GM12878 (cell line): ENCODE measurements at regions not wholly inside any gene's neighbourhood (a gene's known extent, or its start where the extent isn't known, plus 50 kb on each side); places are given as distances from the start of the nearest gene placed in this dataset.

ENCODE experiments used
- ATAC-seq: fragments of 200-7000 bp; cut with Tn5 transposase; 3 replicates; pipeline ENCODE4 v1.9.1; 2020; ENCODE audit warnings: mild to moderate bottlenecking, moderate library complexity
- BruUV-seq: library from RNA; stranded (reverse); fragments of 400-500 nt; replicated peaks from 2 replicates; lab custom pipeline; 2021; lab: Mats Ljungman, UMichigan
- CTCF ChIA-PET: fragments of 300-600 bp; sonication (Branson Sonifier 250); formaldehyde crosslinking; extraction: SDS; loops from one replicate; lab custom pipeline; 2021; ENCODE audit warnings: inconsistent platforms; lab: Yijun Ruan, JAX
- POLR2A ChIA-PET: fragments of 350-600 bp; formaldehyde crosslinking; extraction: SDS; loops from one replicate; lab custom pipeline; 2021; ENCODE audit warnings: inconsistent platforms; lab: Charles Lee
- RAD21 ChIA-PET: fragments of 300-600 bp; sonication (Branson Sonifier 250); formaldehyde crosslinking; loops from one replicate; lab custom pipeline; 2023; ENCODE audit warnings: antibody characterized with exemption; ENCODE audit not compliant: unreplicated experiment; lab: Charles Lee
- SMC1A ChIA-PET: fragments of 300-600 bp; sonication (Branson Sonifier 250); formaldehyde crosslinking; loops from one replicate; lab custom pipeline; 2023; ENCODE audit not compliant: unreplicated experiment, uncharacterized antibody; lab: Charles Lee
- DNase-seq: peaks from one replicate; pipeline ENCODE4 v3.0.0-alpha.2; 2011; ENCODE audit warnings: low read depth, low spot score
- FAIRE-seq: peaks from 3 replicates; lab custom pipeline; 2011; peaks lifted over from hg19 to GRCh38; lab: Jason Lieb, UNC
- H2AFZ ChIP-seq: 2 replicates; pipeline ENCODE4 v1.6.0; 2011; ENCODE audit warnings: low read depth, low read length, control low read depth; ENCODE audit not compliant: control insufficient read depth
- H3K27ac ChIP-seq: 2 replicates; pipeline ENCODE4 v1.5.1; 2011; ENCODE audit warnings: control low read depth; ENCODE audit not compliant: control insufficient read depth, insufficient read depth
- H3K27me3 ChIP-seq, 2 experiments: replicated peaks in 1 of 2; 2 replicates each; pipeline versions ENCODE4 v1.6.0 to v1.6.1; 2011; ENCODE audit warnings: low read length in 1 of 2; ENCODE audit not compliant: control insufficient read depth in 2 of 2, insufficient read depth in 2 of 2
- H3K36me3 ChIP-seq, 2 experiments: 2 replicates each; pipeline ENCODE4 v1.5.1; 2011; ENCODE audit warnings: low read length in 1 of 2; ENCODE audit not compliant: control insufficient read depth in 2 of 2, insufficient read depth in 2 of 2
- H3K4me1 ChIP-seq: 2 replicates; pipeline ENCODE4 v1.6.1; 2011; ENCODE audit warnings: mild to moderate bottlenecking, low read length, moderate library complexity, mixed read lengths; ENCODE audit not compliant: control insufficient read depth, insufficient read depth
- H3K4me2 ChIP-seq: 2 replicates; pipeline ENCODE4 v1.6.0; 2011; ENCODE audit warnings: control low read depth; ENCODE audit not compliant: control insufficient read depth, insufficient read depth
- H3K4me3 ChIP-seq: fragments of 200-600 bp; sonication (generic); 2 replicates; pipeline ENCODE4 v1.5.1; 2016
- H3K79me2 ChIP-seq: 2 replicates; pipeline ENCODE4 v1.6.0; 2011; ENCODE audit warnings: low read length; ENCODE audit not compliant: control insufficient read depth, insufficient read depth
- H3K9ac ChIP-seq: 2 replicates; pipeline ENCODE4 v1.8.0; 2011; ENCODE audit warnings: low read length, control low read depth, mixed read lengths; ENCODE audit not compliant: control insufficient read depth, insufficient read depth
- H3K9me3 ChIP-seq: replicated peaks from 3 replicates; pipeline ENCODE4 v1.5.1; 2011; ENCODE audit warnings: mild to moderate bottlenecking, low read length; ENCODE audit not compliant: control insufficient read depth, insufficient read depth
- H4K20me1 ChIP-seq: 2 replicates; pipeline ENCODE4 v1.6.0; 2011; ENCODE audit not compliant: control insufficient read depth, insufficient read depth
- ATF7 ChIP-seq: fragments of 450-650 bp; IDR thresholded peaks from 2 replicates; pipeline ENCODE4 v1.6.1; 2016; ENCODE audit warnings: low read depth, mild to moderate bottlenecking
- BACH1 ChIP-seq: fragments of 450-650 bp; IDR thresholded peaks from 2 replicates; pipeline ENCODE4 v1.6.1; 2017; ENCODE audit warnings: mild to moderate bottlenecking, borderline replicate concordance
- BCL11A ChIP-seq: IDR thresholded peaks from 2 replicates; pipeline ENCODE4 v1.6.1; 2011; ENCODE audit warnings: low read depth, low read length
- CREB1 ChIP-seq: IDR thresholded peaks from 2 replicates; pipeline ENCODE4 v1.6.1; 2012; ENCODE audit warnings: low read depth, mild to moderate bottlenecking, inconsistent platforms
- HDAC2 ChIP-seq: fragments of 200-600 bp; sonication (generic); IDR thresholded peaks from 2 replicates; pipeline ENCODE4 v1.6.1; 2017
- MEF2A ChIP-seq: IDR thresholded peaks from 2 replicates; pipeline ENCODE4 v1.6.1; 2011; ENCODE audit warnings: low read depth, mild to moderate bottlenecking, low read length, moderate library complexity; ENCODE audit not compliant: insufficient read depth
- NFYB ChIP-seq: IDR thresholded peaks from 2 replicates; pipeline ENCODE4 v1.6.1; 2011; ENCODE audit warnings: low read depth, mild to moderate bottlenecking, low read length, improper control_type of control experiment, moderate library complexity; ENCODE audit not compliant: insufficient read depth
- NR2C2 ChIP-seq: IDR thresholded peaks from 2 replicates; pipeline ENCODE4 v1.6.1; 2011; ENCODE audit warnings: borderline replicate concordance, low read depth; ENCODE audit not compliant: control insufficient read depth, insufficient read length
- RUNX3 ChIP-seq: IDR thresholded peaks from 2 replicates; pipeline ENCODE4 v1.6.1; 2012; ENCODE audit warnings: low read length, inconsistent platforms
- TCF12 ChIP-seq: IDR thresholded peaks from 2 replicates; pipeline ENCODE4 v1.6.1; 2011; ENCODE audit warnings: low read depth, mild to moderate bottlenecking, low read length
- WGBS: methylation state at CpG from one replicate; pipeline ENCODE4 v1.1.6; 2016; ENCODE audit warnings: low lambda C conversion rate; ENCODE audit not compliant: insufficient replicate concordance, insufficient coverage; ENCODE audit errors: missing lambda C conversion rate; 5-methylcytosine and 5-hydroxymethylcytosine counted together
- in situ Hi-C: fragments of 300-500 bp; cut with MboI; formaldehyde crosslinking; loops from 9 replicates; pipeline ENCODE4 v1.14.3; 2018; ENCODE audit warnings: mixed read lengths
- intact Hi-C: fragments of 100-400 bp; cut with micrococcal nuclease; formaldehyde crosslinking; loops from one replicate; pipeline ENCODE4 v1.14.2; 2022; ENCODE audit not compliant: unreplicated experiment
- TF ChIP-seq, protein P1 (sequence below): fragments of 450-650 bp; IDR thresholded peaks from 2 replicates; pipeline ENCODE4 v1.6.1; 2014; ENCODE audit warnings: mild to moderate bottlenecking
- TF ChIP-seq, protein P2 (sequence below): fragments of 450-650 bp; IDR thresholded peaks from 2 replicates; pipeline ENCODE4 v1.6.1; 2017; ENCODE audit warnings: antibody characterized with exemption, mild to moderate bottlenecking, moderate library complexity
- TF ChIP-seq, protein P3 (sequence below): IDR thresholded peaks from 2 replicates; pipeline ENCODE4 v1.6.1; 2011; ENCODE audit warnings: mild to moderate bottlenecking, low read depth, low read length, moderate library complexity; ENCODE audit not compliant: insufficient replicate concordance

DNA sequence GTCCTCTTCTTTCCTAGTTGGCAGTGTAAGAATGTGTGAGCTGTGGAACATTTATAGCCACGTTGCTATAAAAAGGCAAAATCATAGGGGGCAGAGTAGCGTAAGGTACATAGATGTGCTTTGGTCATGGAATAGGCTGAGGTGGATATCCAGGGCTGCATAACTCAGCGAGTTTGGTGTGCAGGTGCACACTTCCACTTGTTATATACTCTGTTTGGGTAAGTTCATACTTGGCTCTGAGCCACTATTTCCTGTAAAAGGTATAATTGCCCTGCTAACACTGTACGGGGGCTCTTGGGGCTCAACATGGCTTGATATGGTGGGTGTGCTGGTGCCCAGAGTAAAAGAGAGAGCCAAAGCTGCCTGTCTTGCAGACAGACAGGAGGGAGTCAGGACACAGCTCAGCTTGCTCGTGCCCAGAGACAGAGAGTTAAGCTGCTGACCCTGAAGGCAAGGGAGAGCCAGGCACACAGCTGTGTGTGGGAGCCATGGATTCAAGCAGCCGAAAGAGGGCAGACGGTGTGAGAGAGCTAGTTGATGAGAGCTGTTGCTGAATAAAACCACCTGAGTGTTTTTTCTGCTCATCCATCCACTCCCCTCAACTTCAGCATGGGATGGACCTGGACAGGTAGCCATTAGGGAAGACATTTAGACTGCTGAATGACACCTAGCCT lies 126.7 kb downstream of the DKK1 start:
- Histone ChIP-seq H4K20me1 (no peaks in the 10 kb centered on the region), H2AFZ (no peak overlapping the region), H3K9me3 (no peaks in the 10 kb centered on the region), H3K4me2 (no peak overlapping the region), H3K79me2 (no peaks in the 10 kb centered on the region), H3K27me3 (no peaks in the 10 kb centered on the region), H3K27ac (no peak overlapping the region), H3K9ac (no peak overlapping the region), H3K36me3 (no peaks in the 10 kb centered on the region), H3K4me3 (no peak overlapping the region), H3K4me1 (peaks cover 3% of the 10 kb centered on the region; the same call in 1 of the 2 replicates)
- TF ChIP-seq, protein P1, sequence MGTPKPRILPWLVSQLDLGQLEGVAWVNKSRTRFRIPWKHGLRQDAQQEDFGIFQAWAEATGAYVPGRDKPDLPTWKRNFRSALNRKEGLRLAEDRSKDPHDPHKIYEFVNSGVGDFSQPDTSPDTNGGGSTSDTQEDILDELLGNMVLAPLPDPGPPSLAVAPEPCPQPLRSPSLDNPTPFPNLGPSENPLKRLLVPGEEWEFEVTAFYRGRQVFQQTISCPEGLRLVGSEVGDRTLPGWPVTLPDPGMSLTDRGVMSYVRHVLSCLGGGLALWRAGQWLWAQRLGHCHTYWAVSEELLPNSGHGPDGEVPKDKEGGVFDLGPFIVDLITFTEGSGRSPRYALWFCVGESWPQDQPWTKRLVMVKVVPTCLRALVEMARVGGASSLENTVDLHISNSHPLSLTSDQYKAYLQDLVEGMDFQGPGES: no peak
- TF ChIP-seq NR2C2 (no peak), ATF7 (no peak), NFYB (no peak), BCL11A (no peak), RUNX3 (no peak)
- in situ Hi-C loops: no loop called here
- WGBS: 28% methylated on average over 7 of the region's 7 CpGs
- DNase-seq (no peak), FAIRE-seq (no peak), ATAC-seq (0 out of 3 replicates have a peak, but pooled peaks have one; percentile 23)
- ChIA-PET POLR2A (no interaction called here), SMC1A (no interaction called here), CTCF (interaction anchor here (0.9 kb wide), 1 partner anchor 126 kb away, joined by 3 read pairs; no protein-coding TSS in a partner anchor), RAD21 (no interaction called here)
- no TSS peak for BruUV-seq
- intact Hi-C loops: no loop called here

DNA sequence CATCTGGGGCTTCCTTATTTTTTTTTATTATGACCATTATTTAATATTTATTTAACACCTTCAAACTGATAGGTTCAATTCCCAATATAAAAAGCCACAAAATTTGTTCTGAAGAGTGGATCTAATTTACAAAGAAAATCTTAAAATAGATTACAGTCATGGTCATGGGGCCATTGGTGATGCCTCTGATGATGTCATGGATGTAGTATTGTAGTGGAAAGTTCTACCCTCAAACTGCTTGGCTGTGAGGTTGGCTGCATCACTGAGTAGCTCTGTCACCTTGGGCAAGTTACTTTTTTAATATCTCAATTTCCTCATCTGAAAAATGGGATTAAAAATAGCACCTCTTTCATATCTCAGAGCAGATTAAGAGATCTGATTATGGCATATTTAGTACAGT lies 128.5 kb downstream of the DKK1 start:
- Histone ChIP-seq H2AFZ (no peak overlapping the region), H3K4me3 (no peak overlapping the region), H3K4me1 (no peaks in the 10 kb centered on the region), H3K27me3 (no peaks in the 10 kb centered on the region), H3K9me3 (no peaks in the 10 kb centered on the region), H3K36me3 (no peaks in the 10 kb centered on the region), H4K20me1 (no peaks in the 10 kb centered on the region), H3K27ac (no peak overlapping the region), H3K4me2 (no peak overlapping the region), H3K9ac (no peak overlapping the region), H3K79me2 (no peaks in the 10 kb centered on the region)
- ChIA-PET POLR2A (no interaction called here), CTCF (interaction anchor here (1.0 kb wide), 1 partner anchor 46 kb away, joined by 3 read pairs; no protein-coding TSS in a partner anchor), RAD21 (no interaction called here), SMC1A (no interaction called here)
- no TSS peak for BruUV-seq
- FAIRE-seq: no peak
- in situ Hi-C loops (no loop called here), intact Hi-C loops (no loop called here)
- no peak for DNase-seq
- no peak for ATAC-seq
- TF ChIP-seq CREB1: no peak
- TF ChIP-seq, protein P2, sequence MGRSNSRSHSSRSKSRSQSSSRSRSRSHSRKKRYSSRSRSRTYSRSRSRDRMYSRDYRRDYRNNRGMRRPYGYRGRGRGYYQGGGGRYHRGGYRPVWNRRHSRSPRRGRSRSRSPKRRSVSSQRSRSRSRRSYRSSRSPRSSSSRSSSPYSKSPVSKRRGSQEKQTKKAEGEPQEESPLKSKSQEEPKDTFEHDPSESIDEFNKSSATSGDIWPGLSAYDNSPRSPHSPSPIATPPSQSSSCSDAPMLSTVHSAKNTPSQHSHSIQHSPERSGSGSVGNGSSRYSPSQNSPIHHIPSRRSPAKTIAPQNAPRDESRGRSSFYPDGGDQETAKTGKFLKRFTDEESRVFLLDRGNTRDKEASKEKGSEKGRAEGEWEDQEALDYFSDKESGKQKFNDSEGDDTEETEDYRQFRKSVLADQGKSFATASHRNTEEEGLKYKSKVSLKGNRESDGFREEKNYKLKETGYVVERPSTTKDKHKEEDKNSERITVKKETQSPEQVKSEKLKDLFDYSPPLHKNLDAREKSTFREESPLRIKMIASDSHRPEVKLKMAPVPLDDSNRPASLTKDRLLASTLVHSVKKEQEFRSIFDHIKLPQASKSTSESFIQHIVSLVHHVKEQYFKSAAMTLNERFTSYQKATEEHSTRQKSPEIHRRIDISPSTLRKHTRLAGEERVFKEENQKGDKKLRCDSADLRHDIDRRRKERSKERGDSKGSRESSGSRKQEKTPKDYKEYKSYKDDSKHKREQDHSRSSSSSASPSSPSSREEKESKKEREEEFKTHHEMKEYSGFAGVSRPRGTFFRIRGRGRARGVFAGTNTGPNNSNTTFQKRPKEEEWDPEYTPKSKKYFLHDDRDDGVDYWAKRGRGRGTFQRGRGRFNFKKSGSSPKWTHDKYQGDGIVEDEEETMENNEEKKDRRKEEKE: no peak
- TF ChIP-seq BACH1: no peak
- TF ChIP-seq, protein P3, sequence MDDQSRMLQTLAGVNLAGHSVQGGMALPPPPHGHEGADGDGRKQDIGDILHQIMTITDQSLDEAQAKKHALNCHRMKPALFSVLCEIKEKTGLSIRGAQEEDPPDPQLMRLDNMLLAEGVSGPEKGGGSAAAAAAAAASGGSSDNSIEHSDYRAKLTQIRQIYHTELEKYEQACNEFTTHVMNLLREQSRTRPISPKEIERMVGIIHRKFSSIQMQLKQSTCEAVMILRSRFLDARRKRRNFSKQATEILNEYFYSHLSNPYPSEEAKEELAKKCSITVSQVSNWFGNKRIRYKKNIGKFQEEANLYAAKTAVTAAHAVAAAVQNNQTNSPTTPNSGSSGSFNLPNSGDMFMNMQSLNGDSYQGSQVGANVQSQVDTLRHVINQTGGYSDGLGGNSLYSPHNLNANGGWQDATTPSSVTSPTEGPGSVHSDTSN: no peak
- no peak for TF ChIP-seq MEF2A
- no peak for TF ChIP-seq TCF12
- no peak for TF ChIP-seq HDAC2
